ENCODE measurements at regions not wholly inside any gene's neighbourhood (a gene's known extent, or its start where the extent isn't known, plus 50 kb on each side); places are given as distances from the start of the nearest gene placed in this dataset.

DNA sequence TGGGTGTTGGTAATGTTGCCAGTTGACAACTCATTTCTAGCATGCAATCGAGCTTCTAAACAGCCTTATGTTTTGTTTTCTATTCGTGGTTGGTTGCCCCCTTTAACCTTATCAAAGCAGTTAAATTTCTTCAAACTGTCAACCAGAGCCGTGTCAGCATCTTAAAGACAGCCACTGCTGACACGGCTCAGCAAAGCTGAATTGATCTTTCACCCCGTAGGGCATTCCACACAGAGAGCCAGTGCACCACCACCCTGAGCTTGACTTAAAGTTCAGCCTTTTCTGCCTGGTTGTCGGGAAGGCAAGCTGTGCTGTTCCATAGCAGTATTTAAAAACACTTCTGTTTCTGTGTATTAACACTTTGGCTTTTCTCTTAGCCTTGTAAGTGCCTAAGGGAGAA, 355.0 kb upstream of the CHST9 start:
- Mint-ChIP-seq H3K27me3 (ENCODE audit: low read depth) (no peaks in the 10 kb centered on the region), H3K4me3 (no peak overlapping the region), H3K27ac (0 out of 7 replicates have a peak overlapping the region, but pooled peaks of 1 of the 3 experiments have one; percentile 55), H3K36me3 (ENCODE audit: insufficient read depth in 1 of 3, low read depth in 3 of 3) (peaks cover 0 to 3% (median 0%) of the 10 kb centered on the region in 3 experiments; a peak in 1 of 7 replicates), H3K9me3 (no peaks in the 10 kb centered on the region; a peak in 1 of 5 replicates), H3K4me1 (peaks cover 27 to 31% of the 10 kb centered on the region in 2 experiments)
- Histone ChIP-seq H2BK5ac (ENCODE audit: insufficient read length, low read length) (no peak overlapping the region), H4K5ac (ENCODE audit: insufficient read length, low read depth, low read length) (no peak overlapping the region), H3K4ac (ENCODE audit: low read depth, low read length) (no peak overlapping the region), H3T11ph (ENCODE audit: low read length) (no peak overlapping the region), H2BK15ac (ENCODE audit: low read depth, low read length) (no peak overlapping the region), H3K79me2 (ENCODE audit: insufficient read depth, low read length) (no peaks in the 10 kb centered on the region), H2BK12ac (ENCODE audit: insufficient read length, low read depth, low read length) (no peak overlapping the region), H2AFZ (ENCODE audit: low read length) (no peak overlapping the region), H3K79me1 (ENCODE audit: insufficient read depth, low read depth, low read length, poor library complexity, severe bottlenecking) (no peaks in the 10 kb centered on the region), H2BK20ac (ENCODE audit: low read depth, low read length, poor library complexity, severe bottlenecking) (no peak overlapping the region), H4K8ac (replicated peaks; ENCODE audit: insufficient read length, low read depth, low read length) (no peak overlapping the region), H4K20me1 (ENCODE audit: control insufficient read depth, insufficient read depth, insufficient read length) (no peaks in the 10 kb centered on the region), H3K9ac (ENCODE audit: extremely low read depth, insufficient read length, low read length) (no peak overlapping the region), H3K4me1 (ENCODE audit: insufficient read depth, low read length) (peaks cover 4% of the 10 kb centered on the region; the same call in 1 of the 2 replicates), H3K27me3 (ENCODE audit: insufficient read depth, low read length) (no peaks in the 10 kb centered on the region), H3K23ac (ENCODE audit: insufficient read length, low read depth, low read length) (no peak overlapping the region), H3K9me3 (ENCODE audit: control insufficient read depth, low read depth, low read length) (no peaks in the 10 kb centered on the region), H3K56ac (ENCODE audit: insufficient read length, low read depth, low read length) (no peak overlapping the region), H3K4me2 (ENCODE audit: insufficient read depth, insufficient read length, low read length) (no peak overlapping the region), H3K23me2 (ENCODE audit: insufficient read length, low read depth, low read length, poor library complexity, severe bottlenecking) (no peaks in the 10 kb centered on the region), H3K27ac (ENCODE audit: insufficient read length, low read depth, low read length) (no peak overlapping the region), H3K18ac (ENCODE audit: insufficient read length, low read depth, low read length) (no peak overlapping the region), H2AK5ac (ENCODE audit: insufficient read length, low read length) (no peak overlapping the region), H2BK120ac (ENCODE audit: low read depth, low read length, poor library complexity, severe bottlenecking) (no peak overlapping the region), H4K91ac (ENCODE audit: insufficient read length, low read depth, low read length) (no peak overlapping the region), H3K14ac (ENCODE audit: insufficient read depth, low read length) (no peak overlapping the region)
- no CpG with 5 or more reads among the region's 6 CpGs for WGBS (ENCODE audit: extremely low coverage, insufficient read length, low lambda C conversion rate)
- TF ChIP-seq, protein P1, sequence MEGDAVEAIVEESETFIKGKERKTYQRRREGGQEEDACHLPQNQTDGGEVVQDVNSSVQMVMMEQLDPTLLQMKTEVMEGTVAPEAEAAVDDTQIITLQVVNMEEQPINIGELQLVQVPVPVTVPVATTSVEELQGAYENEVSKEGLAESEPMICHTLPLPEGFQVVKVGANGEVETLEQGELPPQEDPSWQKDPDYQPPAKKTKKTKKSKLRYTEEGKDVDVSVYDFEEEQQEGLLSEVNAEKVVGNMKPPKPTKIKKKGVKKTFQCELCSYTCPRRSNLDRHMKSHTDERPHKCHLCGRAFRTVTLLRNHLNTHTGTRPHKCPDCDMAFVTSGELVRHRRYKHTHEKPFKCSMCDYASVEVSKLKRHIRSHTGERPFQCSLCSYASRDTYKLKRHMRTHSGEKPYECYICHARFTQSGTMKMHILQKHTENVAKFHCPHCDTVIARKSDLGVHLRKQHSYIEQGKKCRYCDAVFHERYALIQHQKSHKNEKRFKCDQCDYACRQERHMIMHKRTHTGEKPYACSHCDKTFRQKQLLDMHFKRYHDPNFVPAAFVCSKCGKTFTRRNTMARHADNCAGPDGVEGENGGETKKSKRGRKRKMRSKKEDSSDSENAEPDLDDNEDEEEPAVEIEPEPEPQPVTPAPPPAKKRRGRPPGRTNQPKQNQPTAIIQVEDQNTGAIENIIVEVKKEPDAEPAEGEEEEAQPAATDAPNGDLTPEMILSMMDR (conservative IDR thresholded peaks at IDR 0.05), result no peak
- DNase-seq, result no peak
